HG02571 (cell line): ENCODE measurements at regions not wholly inside any gene's neighbourhood (a gene's known extent, or its start where the extent isn't known, plus 50 kb on each side); places are given as distances from the start of the nearest gene placed in this dataset.
"Not testable (repeated sequence)": the region's sequence is repeated elsewhere in the genome, so short reads cannot be mapped to it uniquely, and the experiment has no call there.

Source experiments
- ATAC-seq: cut with Tn5 transposase; IDR thresholded peaks from one replicate; pipeline ENCODE4 v1.9.1; 2021; ENCODE audit warnings: mild to moderate bottlenecking, moderate library complexity; ENCODE audit not compliant: unreplicated experiment

GRCh38 chr4:180280726-180281297, 1962.4 kb upstream of the TENM3 start:
- no peak for ATAC-seq

GRCh38 chr4:180281724-180282123, 1961.5 kb upstream of the TENM3 start:
- ATAC-seq = no peak

- no peak for ATAC-seq
Measured at GRCh38 chr4:180284267-180284666, 1958.9 kb upstream of the TENM3 start.

- no peak for ATAC-seq
Measured at GRCh38 chr4:180285796-180286195, 1957.4 kb upstream of the TENM3 start.

GRCh38 chr4:180292339-180292738, 1950.9 kb upstream of the TENM3 start:
- ATAC-seq = no peak

DNA sequence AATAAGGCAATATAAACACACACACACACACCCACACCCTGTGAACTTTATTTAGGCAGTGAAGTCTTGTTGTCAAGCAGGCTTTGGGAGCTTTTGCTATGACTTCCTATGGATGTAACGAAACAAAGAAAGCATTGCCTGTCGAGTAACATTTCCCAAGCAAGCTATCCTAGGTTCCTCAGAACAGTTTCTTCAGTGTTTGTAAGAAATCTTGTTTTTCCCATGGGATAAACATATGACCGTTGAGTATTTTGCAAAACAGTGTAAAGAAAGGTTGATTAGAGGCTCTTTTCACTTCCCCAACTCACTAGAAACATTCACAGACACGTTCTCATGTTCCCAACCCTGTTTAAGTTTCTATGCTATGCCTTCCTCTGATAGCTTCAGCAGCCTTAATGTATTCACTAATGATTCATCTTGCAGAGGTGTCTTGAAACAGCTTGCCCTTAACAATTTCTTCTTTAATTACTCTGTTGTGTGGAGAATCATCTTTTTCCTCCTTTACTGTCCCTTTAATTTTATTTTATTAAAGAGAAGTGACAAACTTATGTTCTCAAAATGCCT, 1947.1 kb upstream of the TENM3 start:
- ATAC-seq = no peak

- ATAC-seq = no peak
Measured at GRCh38 chr4:180304321-180304720, 1938.9 kb upstream of the TENM3 start.

DNA sequence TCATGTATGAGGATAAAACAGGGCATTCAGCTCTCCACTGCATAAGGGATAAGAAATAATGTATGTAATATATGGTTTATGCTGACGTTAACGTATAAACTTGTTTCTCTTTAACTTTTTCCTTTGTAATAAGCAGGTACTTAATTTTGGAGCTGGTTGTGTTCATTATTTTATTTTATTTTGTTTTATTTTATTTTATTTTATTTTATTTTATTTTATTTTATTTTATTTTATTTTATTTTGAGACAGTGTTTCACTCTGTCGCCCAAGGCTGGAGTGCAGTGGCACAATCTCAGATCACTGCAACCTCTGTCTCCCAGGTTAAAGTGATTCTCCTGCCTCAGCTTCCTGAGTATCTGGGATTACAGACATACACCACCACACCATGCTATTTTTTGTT, 1932.6 kb upstream of the TENM3 start:
- no peak for ATAC-seq

GRCh38 chr4:180314972-180315371, 1928.2 kb upstream of the TENM3 start:
- no peak for ATAC-seq

DNA sequence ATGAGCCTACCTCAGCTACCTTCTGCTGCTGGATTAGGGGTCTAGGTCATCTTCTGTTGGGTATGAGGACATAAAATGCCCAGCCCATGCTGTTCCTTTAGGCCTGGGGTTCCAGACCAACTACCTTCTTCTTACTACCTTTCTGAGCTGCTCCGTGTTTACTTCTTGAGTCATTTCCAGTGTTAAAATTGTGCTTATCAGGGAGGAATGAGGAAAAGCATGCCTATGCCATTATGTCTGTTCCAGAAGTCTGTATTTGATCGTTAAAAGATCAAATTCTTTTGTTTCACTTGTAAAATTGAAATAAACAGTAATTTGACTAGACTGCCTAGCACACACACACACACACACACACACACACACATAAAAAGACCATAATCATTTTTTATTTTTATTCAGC, 1912.7 kb upstream of the TENM3 start:
- ATAC-seq = no peak

DNA sequence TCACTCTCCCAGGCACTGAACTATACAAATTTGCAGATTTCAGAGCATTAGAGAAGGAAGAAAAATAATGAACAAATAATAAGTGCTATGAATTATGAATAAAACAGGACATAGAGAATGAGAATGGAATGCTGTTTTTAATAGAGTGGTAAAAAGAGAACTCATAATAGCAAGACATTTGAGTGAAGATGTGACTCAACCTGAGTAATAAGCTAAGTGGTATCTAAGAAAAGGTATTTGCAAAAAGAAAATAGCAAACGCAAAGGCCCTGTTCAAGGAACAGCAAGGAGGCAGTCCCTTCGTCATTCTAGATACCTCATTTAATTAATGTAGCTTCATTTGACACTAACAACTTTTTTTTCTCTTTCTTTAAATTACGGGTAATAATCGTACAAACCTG, 1910.0 kb upstream of the TENM3 start:
- ATAC-seq = no peak

- no peak for ATAC-seq
Measured at GRCh38 chr4:180335566-180335965, 1907.6 kb upstream of the TENM3 start.

DNA sequence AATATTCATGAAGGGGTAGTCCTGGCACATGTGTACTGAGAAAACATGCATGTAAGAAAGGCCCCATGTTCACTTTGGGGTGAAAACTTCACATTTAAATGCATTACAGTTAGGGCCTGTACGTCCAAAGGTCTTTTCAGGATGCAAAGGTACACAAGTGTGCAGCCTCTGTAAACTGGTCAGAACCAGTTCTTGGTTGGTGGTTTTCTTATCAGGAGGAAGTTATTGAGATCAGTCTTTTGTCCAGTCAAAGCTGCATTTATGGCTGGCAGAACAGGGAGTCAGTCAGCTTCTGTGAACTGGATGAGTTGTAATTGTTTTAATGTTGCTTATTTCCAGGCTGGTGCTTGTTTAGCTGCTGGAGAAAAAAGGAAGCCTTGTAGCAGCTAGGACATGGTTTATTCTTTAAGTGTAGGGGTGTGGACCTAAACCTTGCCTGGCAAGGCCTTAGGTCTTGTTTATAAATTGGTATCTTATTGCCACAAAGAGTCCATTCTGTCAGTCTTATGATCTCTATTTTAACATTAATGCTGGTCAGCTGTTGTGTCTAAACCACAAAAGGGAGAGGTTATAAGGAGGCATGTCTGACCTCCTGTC, 1906.6 kb upstream of the TENM3 start:
- ATAC-seq = no peak

DNA sequence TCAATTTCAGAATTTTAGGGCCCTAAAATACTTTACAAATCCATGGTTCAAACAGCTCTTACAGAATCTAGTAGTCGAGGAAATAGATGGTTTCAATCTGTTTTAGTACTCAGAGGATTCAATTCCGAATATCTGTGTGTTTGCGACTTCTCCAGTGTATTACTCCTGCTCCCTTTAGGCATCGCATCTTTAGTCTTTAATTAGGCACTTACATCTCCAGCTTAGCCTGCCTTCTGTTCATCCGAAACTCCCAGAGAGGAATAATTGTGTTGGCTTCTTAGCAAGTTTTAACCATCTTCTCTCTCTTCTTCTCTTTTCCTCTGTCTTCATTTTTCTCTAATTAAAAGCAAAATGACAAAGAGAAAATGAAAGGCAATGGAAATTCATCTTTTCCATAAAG, 1901.3 kb upstream of the TENM3 start:
- no peak for ATAC-seq

DNA sequence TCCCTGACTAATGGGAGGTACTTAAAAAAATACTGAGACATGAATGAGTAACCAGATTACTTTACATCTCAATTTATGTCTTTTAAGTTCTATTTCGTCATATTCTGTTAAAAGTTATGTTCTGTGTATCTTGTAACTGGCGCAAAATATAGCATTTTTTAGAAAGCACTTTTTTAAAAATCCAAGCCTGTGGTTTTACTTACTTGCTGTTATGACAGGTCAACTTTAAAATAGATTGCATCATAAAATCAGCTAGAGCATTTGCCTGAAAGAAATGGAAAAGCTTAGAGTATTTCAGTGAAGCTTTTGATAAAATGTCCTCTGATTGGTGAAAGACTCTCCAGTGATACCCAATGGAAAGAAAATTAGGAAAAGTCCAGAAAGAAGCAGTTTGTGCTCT, 1892.3 kb upstream of the TENM3 start:
- ATAC-seq = no peak

DNA sequence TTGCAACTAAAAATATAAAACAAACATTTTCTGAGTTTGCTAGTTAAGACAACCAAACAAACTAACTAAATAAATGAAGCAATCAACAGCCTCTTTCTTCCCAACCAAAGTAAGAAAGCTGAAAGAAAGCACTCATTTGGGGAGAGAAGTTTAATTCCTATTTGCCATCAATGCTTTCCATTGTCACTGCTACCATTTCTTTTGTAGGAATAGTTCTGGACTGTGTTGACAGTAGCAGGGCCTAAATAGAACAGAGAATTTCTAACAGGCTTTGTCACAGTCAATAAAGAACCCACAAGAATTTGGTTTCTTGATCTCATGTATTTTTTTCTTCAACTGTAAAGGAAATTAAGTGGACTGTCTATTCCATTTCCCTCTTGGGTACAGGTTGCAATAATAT, 1886.4 kb upstream of the TENM3 start:
- no peak for ATAC-seq

- not testable (repeated sequence) for ATAC-seq
Measured at GRCh38 chr4:180360113-180360512, 1883.1 kb upstream of the TENM3 start.

DNA sequence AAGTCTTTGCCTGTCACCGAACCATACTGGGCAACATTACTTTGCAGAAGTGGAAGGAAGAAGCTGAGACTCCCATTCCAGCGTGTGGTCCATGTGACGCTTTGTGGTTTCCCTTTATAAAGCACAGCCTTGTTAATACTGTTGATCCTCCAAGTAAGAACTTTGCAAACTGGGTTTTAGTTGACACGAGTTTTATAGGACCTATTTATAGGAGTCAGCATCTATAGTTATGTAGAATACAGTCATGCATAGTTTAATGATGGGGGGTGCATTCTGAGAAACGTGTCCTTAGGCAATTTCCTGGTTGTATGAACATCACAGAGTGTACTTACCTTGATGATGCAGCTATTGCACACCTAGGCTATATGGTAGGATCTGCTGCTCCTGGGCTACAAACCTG, 1879.4 kb upstream of the TENM3 start:
- ATAC-seq = no peak

GRCh38 chr4:180372691-180373090, 1870.5 kb upstream of the TENM3 start:
- ATAC-seq = no peak

DNA sequence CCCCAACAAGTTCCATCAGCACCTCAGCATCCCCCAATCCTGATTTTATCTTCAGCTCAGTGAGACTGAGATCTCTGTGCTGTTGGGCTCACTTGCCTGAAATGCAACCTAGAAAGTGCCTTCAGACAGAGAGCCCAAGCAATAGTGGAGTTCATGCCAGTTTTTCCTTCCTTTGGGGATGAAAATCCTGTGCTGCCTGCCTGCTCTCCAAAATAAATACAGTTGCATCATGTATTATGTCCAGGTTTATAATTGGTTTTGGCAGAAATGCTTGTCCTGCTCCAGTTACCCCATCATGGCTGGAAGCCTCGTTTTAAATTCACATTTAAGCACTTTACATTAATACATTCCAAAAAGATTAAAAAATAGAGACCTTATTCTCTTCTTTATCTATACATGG, 1865.5 kb upstream of the TENM3 start:
- ATAC-seq = no peak

- ATAC-seq = no peak
Measured at GRCh38 chr4:180380733-180381132, 1862.5 kb upstream of the TENM3 start.

GRCh38 chr4:180391613-180392012, 1851.6 kb upstream of the TENM3 start:
- ATAC-seq = no peak

GRCh38 chr4:180394312-180394711, 1848.9 kb upstream of the TENM3 start:
- no peak for ATAC-seq
